ENCODE measurements at regions not wholly inside any gene's neighbourhood (a gene's known extent, or its start where the extent isn't known, plus 50 kb on each side); places are given as distances from the start of the nearest gene placed in this dataset.

DNA sequence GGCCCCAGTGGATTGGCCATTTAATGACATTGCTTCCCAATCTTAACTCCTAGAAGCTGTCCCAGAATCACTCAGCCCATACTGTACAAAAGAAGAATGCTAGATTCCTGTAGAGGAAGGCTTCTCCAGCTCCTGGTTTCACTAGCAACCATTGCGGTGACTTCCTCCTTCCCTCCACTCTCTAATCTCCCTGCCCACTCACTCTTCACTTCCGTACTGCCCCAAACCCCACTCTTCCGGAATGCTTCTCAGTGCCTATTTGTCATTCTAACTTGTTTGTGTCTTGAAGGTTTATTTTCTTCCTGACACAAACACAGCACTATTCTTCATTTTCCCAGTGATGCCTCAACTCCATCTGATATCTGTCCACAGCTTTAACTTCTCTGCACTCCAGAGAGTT, 97.1 kb upstream of the SPATA16 start:
- Histone ChIP-seq H2AFZ (ENCODE audit: low read depth, low read length) (no peak overlapping the region), H3K9me1 (replicated peaks; ENCODE audit: control insufficient read depth, extremely low read depth, insufficient read depth, low read length) (no peaks in the 10 kb centered on the region), H3K9me3 (replicated peaks; ENCODE audit: control insufficient read depth, insufficient read depth, low read length) (no peaks in the 10 kb centered on the region), H3K9ac (replicated peaks; ENCODE audit: extremely low read depth, insufficient read depth, low read length) (no peak overlapping the region), H3K79me2 (ENCODE audit: control insufficient read depth, insufficient read depth, low read length) (no peaks in the 10 kb centered on the region), H3K4me3 (replicated peaks in 1 of 3; ENCODE audit: insufficient read depth in 1 of 3, low read depth in 1 of 3, low read length in 3 of 3) (no peak overlapping the region), H3K27ac (ENCODE audit: insufficient read depth, low read depth, low read length) (no peak overlapping the region), H3K36me3 (ENCODE audit: control insufficient read depth in 2 of 2, extremely low read depth in 1 of 2, insufficient read depth in 2 of 2, low read length in 2 of 2) (no peaks in the 10 kb centered on the region), H3K4me2 (ENCODE audit: insufficient read depth, low read length) (no peak overlapping the region), H3K27me3 (ENCODE audit: control insufficient read depth in 2 of 2, insufficient read depth in 2 of 2, low read length in 2 of 2) (no peaks in the 10 kb centered on the region), H4K20me1 (replicated peaks; ENCODE audit: control insufficient read depth, extremely low read depth, insufficient read depth, low read length) (no peaks in the 10 kb centered on the region), H3K4me1 (ENCODE audit: control insufficient read depth, extremely low read depth, insufficient read depth, low read length) (no peaks in the 10 kb centered on the region)
- no peak for TF ChIP-seq CTCF (IDR thresholded peaks at IDR 0.05; ENCODE audit: extremely low read depth in 1 of 2, insufficient read depth in 1 of 2, low read depth in 1 of 2, low read length in 2 of 2)
- no peak for TF ChIP-seq FOS (IDR thresholded peaks at IDR 0.05; ENCODE audit: borderline replicate concordance, insufficient read depth, low read length)
- FAIRE-seq (no peak), DNase-seq (ENCODE audit: low read depth, low spot score) (no peak)
- ChIA-PET CTCF (interaction anchor here (1.8 kb wide), 1 partner anchor 18 kb away, joined by 4 read pairs; no protein-coding TSS in a partner anchor), POLR2A (no interaction called here)
- intact Hi-C loops (cut with micrococcal nuclease) = no loop called here
- no TSS peak for BruUV-seq (replicated peaks)
- dilution Hi-C loops (cut with MboI; ENCODE audit: extremely low pct_ligation_motif_present, low sequenced_read_pairs) = no loop called here

- no peaks in the 10 kb centered on the region for H4K20me1 ChIP-seq (replicated peaks; ENCODE audit: control insufficient read depth, extremely low read depth, insufficient read depth, low read length)
- no peaks in the 10 kb centered on the region for H3K9me1 ChIP-seq (replicated peaks; ENCODE audit: control insufficient read depth, extremely low read depth, insufficient read depth, low read length)
- no peak overlapping the region for H3K9ac ChIP-seq (replicated peaks; ENCODE audit: extremely low read depth, insufficient read depth, low read length)
- no peak overlapping the region for H2AFZ ChIP-seq (ENCODE audit: low read depth, low read length)
- H3K4me1 ChIP-seq (ENCODE audit: control insufficient read depth, extremely low read depth, insufficient read depth, low read length) = no peaks in the 10 kb centered on the region
- intact Hi-C loops (cut with micrococcal nuclease) (no loop called here), dilution Hi-C loops (cut with MboI; ENCODE audit: extremely low pct_ligation_motif_present, low sequenced_read_pairs) (no loop called here)
- no peak overlapping the region for H3K27ac ChIP-seq (ENCODE audit: insufficient read depth, low read depth, low read length)
- no peaks in the 10 kb centered on the region for H3K9me3 ChIP-seq (replicated peaks; ENCODE audit: control insufficient read depth, insufficient read depth, low read length)
- CTCF ChIA-PET = no interaction called here
- H3K4me3 ChIP-seq (replicated peaks in 1 of 3; ENCODE audit: insufficient read depth in 1 of 3, low read depth in 1 of 3, low read length in 3 of 3) = no peak overlapping the region
- POLR2A ChIA-PET = no interaction called here
- no peak for FAIRE-seq
- no peaks in the 10 kb centered on the region for H3K36me3 ChIP-seq (ENCODE audit: control insufficient read depth in 2 of 2, extremely low read depth in 1 of 2, insufficient read depth in 2 of 2, low read length in 2 of 2)
- no peak overlapping the region for H3K4me2 ChIP-seq (ENCODE audit: insufficient read depth, low read length)
- no TSS peak for BruUV-seq (replicated peaks)
- H3K27me3 ChIP-seq (ENCODE audit: control insufficient read depth in 2 of 2, insufficient read depth in 2 of 2, low read length in 2 of 2) = peaks cover 0 to 6% of the 10 kb centered on the region in 2 experiments
- DNase-seq (ENCODE audit: low read depth, low spot score) = no peak
- no peaks in the 10 kb centered on the region for H3K79me2 ChIP-seq (ENCODE audit: control insufficient read depth, insufficient read depth, low read length)
- TF ChIP-seq EZH2 (IDR thresholded peaks at IDR 0.05; ENCODE audit: borderline replicate concordance, low read depth, low read length, severe bottlenecking) = no peak
- TF ChIP-seq POLR2AphosphoS5 (IDR thresholded peaks at IDR 0.05; ENCODE audit: insufficient read depth, low read depth, low read length) = no peak
- no peak for TF ChIP-seq GATA2 (IDR thresholded peaks at IDR 0.05; ENCODE audit: insufficient read depth, insufficient read length, low read depth, low read length)
- no peak for TF ChIP-seq MYC (IDR thresholded peaks at IDR 0.05; ENCODE audit: low read depth, low read length)
- TF ChIP-seq JUN (IDR thresholded peaks at IDR 0.05; ENCODE audit: borderline replicate concordance, insufficient read depth, insufficient read length, low read depth) = no peak
- no peak for TF ChIP-seq MAX (IDR thresholded peaks at IDR 0.05; ENCODE audit: insufficient read depth, insufficient read length)
- no peak for TF ChIP-seq CTCF (IDR thresholded peaks at IDR 0.05; ENCODE audit: extremely low read depth in 1 of 2, insufficient read depth in 1 of 2, low read depth in 1 of 2, low read length in 2 of 2)
- TF ChIP-seq FOS (IDR thresholded peaks at IDR 0.05; ENCODE audit: borderline replicate concordance, insufficient read depth, low read length) = no peak
- no peak for TF ChIP-seq POLR2A (IDR thresholded peaks at IDR 0.05; ENCODE audit: low read depth, low read length)
Measured at GRCh38 chr3:173225351-173225750, 84.3 kb upstream of the SPATA16 start.

All from endothelial cell of umbilical vein (primary cell).